Activated CD8-positive, alpha-beta memory T cell treated with anti-CD3 and anti-CD28 coated beads for 4 hours (primary cell): ENCODE measurements at regions not wholly inside any gene's neighbourhood (a gene's known extent, or its start where the extent isn't known, plus 50 kb on each side); places are given as distances from the start of the nearest gene placed in this dataset.

ENCODE experiments used
- DNase-seq, 2 donors: peaks; one replicate each; pipeline ENCODE4 v3.0.0-alpha.2; 2020; ENCODE audit warnings: low read depth in 2 of 2

DNA sequence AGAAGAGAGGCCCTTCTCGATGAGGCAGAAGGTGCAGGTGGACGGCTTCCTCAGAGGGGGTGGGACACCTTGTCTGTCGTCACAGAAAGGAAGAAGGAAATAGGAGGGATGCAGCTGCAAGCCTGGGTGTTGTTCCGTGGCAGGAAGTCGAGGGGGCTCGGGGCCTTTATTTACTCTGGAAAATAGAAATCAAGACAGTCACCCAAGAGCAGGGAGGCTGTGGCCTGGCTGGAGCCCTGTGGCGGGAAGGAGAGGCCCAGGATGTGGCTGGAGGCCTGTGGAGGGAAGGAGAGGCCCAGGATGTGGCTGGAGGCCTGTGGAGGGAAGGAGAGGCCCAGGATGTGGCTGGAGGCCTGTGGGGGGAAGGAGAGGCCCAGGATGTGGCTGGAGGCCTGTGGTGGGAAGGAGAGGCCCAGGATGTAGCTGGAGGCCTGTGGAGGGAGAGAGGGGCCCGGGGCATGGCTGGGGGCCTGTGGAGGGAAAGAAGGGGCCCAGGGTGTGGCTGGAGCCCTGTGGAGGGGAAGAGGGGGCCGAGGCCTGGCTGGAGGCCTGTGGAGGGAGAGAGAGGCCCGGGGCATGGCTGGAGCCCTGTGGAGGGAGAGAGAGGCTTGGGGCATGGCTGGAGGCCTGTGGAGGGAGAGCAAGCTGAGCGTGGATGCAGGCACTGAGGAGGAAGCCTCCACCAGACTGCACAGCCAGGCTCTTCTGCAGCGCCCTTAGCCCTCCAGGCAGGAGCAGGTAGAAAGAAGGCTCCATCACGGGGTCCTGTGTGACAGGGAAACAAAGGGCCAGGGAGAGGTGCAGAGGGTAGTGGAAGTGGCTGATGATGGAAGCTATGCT lies 97.3 kb upstream of the SFMBT2 start:
- DNase-seq, result no peak

- DNase-seq, result no peak
These were observed 95.7 kb upstream of the SFMBT2 start for GRCh38 chr10:7506571-7506970.

- DNase-seq, result no peak
These were observed 94.4 kb upstream of the SFMBT2 start for GRCh38 chr10:7505196-7505595.

DNA sequence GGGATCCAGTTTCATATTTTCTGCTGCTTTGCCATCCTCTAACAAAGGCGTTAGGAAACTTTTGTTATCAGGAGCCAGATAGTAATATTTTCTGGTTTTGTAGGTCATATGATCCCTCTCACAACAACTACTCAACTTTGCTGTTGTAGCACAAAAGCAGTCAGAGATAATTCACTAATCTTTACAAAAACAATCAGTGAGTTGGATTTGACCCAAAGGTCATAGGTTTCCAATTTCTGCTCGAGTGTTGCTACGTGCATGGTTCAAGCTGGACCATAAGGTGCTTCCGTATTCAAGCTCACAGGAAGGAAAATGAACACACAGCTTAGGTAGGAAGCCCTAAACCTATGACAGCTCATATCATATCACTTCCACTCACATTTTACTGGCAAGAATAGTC lies 92.4 kb upstream of the SFMBT2 start:
- no peak for DNase-seq

DNA sequence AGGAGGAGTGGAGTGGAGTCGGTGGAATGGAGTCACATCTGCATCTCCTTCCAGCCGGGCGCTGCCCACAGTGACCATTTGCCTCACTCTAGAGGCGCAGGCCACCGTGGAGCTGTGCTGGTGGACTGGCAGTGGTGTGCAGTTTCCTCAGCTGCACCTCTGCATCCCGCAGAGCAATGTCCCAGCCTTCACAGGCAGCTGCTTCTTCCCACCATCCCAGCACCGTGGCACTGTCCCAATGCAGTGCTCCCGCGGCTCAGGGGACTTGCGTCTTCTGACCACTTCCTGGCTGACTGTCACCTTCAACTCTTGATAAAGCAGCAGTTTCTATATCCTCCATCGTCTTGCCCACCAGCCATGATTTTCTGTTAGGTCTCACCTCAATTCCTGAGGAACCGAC lies 90.3 kb upstream of the SFMBT2 start:
- DNase-seq, result no peak

DNA sequence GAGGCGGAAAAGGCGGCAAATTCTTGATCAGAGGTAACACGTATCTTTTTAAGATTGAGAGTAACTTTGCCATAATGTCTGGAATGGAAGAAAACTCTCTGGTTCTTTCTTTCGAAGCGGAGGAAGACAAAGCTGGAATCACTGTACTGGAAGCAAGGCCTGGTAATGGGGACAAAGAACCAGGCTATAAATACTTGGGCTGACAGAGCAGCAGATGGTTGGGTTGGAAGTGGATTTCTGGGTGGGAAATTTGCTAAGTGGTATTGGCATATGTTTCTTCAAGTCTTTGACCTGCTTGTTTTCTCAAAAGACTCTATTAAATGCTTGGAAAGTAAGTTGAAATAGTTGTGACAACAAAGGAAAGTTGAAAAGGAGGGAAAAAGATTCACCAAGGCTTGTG lies 87.3 kb upstream of the SFMBT2 start:
- no peak for DNase-seq

DNA sequence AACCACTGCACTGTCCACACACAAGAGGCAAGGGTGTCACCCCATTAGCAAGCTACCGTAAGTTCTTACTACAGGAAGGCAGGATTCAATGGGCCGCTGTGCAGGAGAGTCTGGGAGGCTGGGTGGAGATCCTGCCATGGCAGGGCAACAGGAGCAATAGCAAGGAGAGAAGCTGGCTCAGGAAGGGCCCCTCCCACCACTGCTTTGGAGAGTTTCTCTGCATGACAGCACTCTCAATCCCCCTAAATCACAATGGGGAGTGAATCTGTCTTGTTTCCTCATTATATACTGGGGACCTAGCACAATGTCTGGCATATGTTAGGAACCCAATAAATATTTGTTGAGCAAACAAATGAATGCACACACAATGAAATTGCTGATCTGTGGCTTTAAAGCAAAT lies 83.2 kb upstream of the SFMBT2 start:
- no peak for DNase-seq

DNA sequence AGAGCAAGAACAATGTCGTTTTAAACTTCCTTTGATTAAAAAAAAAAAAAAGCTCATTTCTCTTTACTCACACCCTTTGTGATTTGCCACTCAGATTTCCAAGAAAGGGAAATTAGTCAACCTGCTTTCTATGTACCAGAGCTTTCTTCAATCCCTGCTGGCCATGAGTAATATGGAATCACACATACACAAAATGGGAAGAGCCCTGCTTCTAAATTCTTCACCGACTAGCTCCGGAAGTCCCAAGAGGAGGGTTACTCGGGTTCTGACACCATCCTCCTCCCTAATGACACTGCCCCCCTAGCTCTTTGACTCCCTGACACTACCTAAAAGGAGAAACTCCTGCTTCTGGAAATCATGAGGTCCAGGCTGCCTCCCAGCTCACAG lies 81.8 kb upstream of the SFMBT2 start:
- no peak for DNase-seq

GRCh38 chr10:7491949-7492659 lies 81.3 kb upstream of the SFMBT2 start:
- DNase-seq, result no peak

DNA sequence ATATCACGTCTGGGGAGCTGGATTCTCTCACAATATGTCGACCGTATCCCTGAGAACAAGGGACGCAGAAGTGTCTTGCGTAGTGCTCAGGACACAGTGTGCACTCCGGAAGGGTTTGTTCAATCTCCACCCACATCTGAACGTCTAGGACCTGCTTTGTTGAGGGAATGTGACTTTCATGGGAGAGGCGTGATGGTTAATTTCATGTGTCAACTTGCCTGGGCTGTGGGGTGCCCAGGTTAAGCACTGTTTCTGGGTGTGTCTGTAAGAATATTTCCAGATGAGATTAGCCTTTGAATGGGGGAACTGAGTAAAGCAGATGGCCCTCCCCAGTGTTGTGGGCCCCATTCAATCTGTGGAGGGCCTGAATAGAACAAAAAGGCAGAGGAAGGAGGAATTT lies 80.4 kb upstream of the SFMBT2 start:
- DNase-seq, result no peak

DNA sequence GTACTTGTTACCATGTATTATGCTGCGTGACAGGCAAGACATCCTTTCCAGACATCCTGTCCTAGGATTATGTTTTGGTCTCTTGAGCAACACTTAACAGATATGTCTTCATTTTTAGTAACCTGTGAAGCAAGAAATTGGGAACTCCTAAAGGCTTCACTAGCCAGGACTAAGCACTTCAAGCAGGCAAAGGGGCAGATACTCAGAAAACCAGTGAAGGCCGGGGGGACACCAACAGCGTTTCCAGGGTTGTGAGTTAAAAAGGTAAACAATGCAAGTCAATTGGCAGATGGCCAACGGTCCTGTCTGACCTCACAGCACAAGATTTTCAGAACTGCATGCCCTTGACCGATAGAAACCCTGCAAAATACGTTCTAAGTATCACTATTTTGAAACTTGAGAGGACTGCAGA lies 77.6 kb upstream of the SFMBT2 start:
- no peak for DNase-seq

- no peak for DNase-seq
These were observed 76.7 kb upstream of the SFMBT2 start for GRCh38 chr10:7487528-7487927.

GRCh38 chr10:7486528-7486927 lies 75.7 kb upstream of the SFMBT2 start:
- DNase-seq, result no peak

GRCh38 chr10:7485799-7486198 lies 75.0 kb upstream of the SFMBT2 start:
- no peak for DNase-seq

DNA sequence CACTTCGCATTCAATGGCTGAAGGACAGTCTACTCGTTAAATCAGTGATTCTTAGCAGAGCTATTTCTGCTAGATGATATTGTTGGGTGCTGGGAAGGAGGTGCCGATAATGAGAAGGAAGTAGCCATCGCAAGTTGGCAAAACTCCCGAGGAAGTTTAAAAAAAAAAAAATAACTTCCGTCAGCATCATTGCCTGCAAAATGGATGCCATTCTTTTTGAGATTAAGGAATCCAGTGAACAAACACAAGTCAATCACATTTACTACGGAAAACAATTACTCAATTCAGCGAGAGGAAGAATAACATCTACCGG lies 74.4 kb upstream of the SFMBT2 start:
- no peak for DNase-seq

DNA sequence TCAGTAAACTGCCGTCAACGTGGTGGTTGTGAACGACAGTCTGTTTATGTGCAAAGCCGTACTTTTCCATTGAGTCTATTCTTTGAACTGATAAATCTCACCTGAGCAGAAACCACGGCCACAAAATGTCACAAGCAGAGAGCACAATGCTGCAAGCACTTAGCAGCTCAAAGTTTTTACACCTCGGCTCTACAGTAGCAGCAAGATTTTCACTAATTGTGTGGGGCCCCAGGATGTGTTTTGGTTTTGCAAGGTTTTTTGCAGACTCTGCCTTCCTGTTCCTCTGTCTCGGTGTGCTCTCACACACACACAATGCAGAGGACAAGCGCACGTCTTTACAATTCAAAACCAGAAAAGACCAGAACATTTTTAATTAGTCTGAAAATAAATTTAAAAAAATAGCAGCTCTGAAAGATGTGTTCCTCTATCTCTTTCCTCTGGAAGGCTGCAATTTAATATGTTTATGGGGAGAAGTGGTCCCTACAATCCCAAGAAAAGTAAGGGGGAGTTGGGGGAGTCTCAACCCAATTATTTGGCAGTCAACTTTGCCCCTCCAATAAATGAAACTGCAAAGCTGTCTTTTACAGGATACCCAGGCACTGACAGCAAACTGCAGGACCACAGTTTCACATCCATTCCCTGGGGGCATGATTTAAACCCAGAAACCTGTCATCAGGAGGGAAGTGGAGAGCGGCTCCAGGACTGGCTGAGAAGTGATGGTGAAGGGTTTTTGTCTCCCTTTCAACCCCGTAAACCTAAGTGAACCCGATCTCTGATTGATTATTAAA lies 73.8 kb upstream of the SFMBT2 start:
- peak; percentile 13 to 16 for DNase-seq

DNA sequence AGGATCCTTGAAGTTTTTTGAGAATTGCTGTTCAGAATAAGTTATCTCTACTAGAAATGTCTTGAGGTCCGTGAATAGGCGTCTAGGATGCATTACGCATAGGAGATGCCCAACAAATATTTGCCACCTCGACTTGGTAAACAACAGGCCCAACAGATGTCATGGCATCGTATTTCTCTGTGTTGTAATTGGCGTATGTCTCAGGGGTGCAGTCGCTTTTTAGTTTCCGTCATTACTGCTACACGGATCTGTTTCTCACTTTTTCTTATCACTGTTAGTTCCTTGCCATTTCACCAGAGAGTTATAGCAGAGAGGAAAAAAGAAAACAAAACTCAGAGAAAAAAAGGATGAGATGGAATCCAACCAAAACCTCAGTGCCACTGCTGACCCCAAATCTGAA lies 73.0 kb upstream of the SFMBT2 start:
- no peak for DNase-seq

DNA sequence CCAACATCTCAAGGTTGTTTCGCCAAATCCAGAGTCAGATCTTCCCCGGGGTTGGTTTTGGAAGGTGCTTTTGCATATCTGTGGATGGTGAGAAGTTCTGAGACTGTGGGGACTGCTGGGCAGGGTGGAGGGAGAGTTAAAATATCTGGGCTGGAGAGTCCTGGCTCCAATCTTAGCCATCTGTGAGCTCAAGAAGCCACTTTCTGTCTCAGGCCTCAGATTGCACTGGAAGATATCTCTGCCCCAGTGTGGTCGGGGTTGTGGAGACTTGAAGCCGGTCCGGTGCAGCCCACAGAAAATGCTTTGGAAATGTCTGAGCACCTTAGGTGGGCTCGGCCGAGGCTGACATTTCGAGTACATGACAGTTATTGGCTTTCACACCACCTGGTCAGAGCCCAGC lies 72.2 kb upstream of the SFMBT2 start:
- DNase-seq, result no peak

DNA sequence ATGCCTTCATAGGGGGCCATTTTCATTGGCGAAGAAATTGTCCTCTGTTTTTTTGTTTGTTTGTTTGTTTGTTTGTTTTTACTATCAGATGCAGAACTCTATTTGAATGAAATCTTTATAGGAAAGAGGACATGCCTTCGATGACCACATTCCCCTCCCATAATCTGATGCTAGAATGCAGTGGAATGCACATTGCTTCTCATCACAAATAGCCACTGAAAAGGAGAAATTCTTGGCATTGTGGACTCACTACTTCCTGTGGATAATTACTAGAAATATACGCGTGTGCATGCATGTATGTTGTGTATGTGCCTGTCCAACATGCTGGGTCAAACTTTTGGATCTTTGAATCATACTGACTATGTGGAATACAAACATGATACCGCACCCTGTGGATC lies 70.5 kb upstream of the SFMBT2 start:
- no peak for DNase-seq

GRCh38 chr10:7480742-7481367 lies 70.0 kb upstream of the SFMBT2 start:
- no peak for DNase-seq

- no peak for DNase-seq
These were observed 69.2 kb upstream of the SFMBT2 start for GRCh38 chr10:7479861-7480598.
